Gastroesophageal sphincter (tissue), 3 donors: ENCODE measurements at regions not wholly inside any gene's neighbourhood (a gene's known extent, or its start where the extent isn't known, plus 50 kb on each side); places are given as distances from the start of the nearest gene placed in this dataset.

Experiments used
- EP300 ChIP-seq: sonication (generic); formaldehyde crosslinking; IDR thresholded peaks from one replicate; pipeline ENCODE4 v1.6.1; 2017; ENCODE audit warnings: antibody characterized with exemption, mild to moderate bottlenecking
- POLR2A ChIP-seq, 2 donors: fragments of 450-650 bp; IDR thresholded peaks; one replicate each; pipeline ENCODE4 v1.6.1; 2017; ENCODE audit warnings: antibody characterized with exemption in 2 of 2, mild to moderate bottlenecking in 2 of 2, moderate library complexity in 1 of 2
- POLR2AphosphoS5 ChIP-seq: sonication (generic); formaldehyde crosslinking; IDR thresholded peaks from one replicate; pipeline ENCODE4 v1.6.1; 2017; ENCODE audit warnings: antibody characterized with exemption
- TF ChIP-seq, protein P1 (sequence below), 4 experiments: fragments of 200-600 bp in 2 of 4; fragments of 450-650 bp in 2 of 4; sonication (generic) in 1 of 4; IDR thresholded peaks; one replicate each; pipeline ENCODE4 v1.5.1; 2017 to 2019; ENCODE audit warnings: antibody characterized with exemption in 4 of 4, mild to moderate bottlenecking in 2 of 4, moderate library complexity in 2 of 4

DNA sequence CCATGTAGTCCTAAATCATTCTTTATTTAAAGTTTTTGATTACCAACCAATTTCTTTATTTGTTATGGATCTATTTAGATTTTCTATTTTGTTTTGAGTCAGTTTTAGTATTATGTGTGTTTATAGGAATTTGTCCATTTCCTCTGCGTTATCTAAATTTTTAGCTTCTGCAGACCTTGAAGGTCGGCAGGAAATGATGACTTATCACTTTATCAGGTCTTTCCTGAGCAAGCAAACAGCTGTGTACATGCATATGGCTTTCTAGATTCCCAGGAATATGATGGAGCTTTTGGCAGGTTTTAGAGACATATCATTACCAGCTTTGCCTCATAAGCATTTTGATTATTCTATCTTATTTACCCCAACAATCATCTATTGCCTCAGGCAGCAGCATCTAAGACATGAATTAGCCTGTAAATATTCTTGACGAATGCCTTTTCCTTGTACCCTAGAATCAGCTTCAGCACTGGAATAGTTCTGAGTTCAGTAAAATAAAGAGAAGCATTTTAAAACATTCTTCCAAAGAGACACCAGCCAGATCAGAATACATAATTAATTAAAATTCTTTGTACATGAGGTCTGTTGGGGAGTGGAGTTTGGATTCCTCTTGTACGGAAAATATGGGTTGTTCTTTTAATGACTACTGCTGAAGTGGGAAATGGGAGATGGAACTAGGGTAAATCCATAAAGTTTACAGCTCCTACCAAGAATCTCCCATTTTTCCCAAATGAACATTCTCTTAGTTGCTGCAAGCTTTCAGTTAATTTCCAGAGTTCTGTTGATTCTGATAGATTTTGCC, 408.8 kb upstream of the SEMA3C start:
- TF ChIP-seq, protein P1, sequence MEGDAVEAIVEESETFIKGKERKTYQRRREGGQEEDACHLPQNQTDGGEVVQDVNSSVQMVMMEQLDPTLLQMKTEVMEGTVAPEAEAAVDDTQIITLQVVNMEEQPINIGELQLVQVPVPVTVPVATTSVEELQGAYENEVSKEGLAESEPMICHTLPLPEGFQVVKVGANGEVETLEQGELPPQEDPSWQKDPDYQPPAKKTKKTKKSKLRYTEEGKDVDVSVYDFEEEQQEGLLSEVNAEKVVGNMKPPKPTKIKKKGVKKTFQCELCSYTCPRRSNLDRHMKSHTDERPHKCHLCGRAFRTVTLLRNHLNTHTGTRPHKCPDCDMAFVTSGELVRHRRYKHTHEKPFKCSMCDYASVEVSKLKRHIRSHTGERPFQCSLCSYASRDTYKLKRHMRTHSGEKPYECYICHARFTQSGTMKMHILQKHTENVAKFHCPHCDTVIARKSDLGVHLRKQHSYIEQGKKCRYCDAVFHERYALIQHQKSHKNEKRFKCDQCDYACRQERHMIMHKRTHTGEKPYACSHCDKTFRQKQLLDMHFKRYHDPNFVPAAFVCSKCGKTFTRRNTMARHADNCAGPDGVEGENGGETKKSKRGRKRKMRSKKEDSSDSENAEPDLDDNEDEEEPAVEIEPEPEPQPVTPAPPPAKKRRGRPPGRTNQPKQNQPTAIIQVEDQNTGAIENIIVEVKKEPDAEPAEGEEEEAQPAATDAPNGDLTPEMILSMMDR (IDR thresholded peaks at IDR 0.05): no peak
- TF ChIP-seq POLR2A (IDR thresholded peaks at IDR 0.05) (no peak), POLR2AphosphoS5 (no peak), EP300 (no peak)
